ENCODE measurements at regions not wholly inside any gene's neighbourhood (a gene's known extent, or its start where the extent isn't known, plus 50 kb on each side); places are given as distances from the start of the nearest gene placed in this dataset.

DNA sequence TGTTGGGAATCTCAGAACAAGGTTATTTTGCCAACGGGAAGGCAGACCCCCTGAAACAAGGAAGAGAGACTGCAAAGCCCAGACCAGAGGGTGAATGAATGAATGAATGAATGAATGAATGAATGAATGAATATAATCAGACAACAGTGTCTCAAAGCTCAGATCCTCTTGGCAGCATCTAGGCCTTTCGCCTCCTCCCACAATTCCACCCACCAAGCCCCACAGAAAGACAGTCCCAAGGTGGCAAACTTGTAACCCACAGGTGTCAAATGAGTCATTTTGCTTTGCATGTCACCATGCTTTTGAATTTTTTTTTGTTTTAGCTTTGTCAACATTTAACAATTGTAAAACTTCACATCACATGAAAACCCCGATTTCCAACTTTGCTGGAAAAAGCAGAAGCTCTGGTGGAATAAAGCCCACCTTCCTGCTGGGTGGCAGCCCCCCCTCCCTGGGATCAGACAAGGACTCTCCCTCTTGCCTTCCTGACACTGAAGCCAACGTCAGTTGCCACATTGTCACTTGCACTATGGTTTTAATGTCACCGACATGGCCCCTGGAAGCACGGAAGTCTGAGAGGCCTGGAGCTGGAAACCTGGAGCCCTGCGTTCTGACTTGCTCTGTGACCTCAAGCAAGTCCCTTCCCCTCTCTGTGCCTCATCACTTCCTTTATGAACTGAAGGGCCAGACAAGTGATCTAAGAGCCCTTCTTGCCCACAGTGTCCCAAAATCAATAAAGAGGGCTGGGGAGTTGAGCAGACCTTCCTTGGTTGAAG lies 134.6 kb upstream of the RUNX3 start:
- H3K36me3 ChIP-seq (ENCODE audit: control insufficient read depth in 5 of 5, insufficient read depth in 5 of 5, low read length in 5 of 5): no peaks in the 10 kb centered on the region
- peaks cover 0 to 5% (median 0%) of the 10 kb centered on the region in 5 donors for H3K9me3 ChIP-seq (ENCODE audit: control insufficient read depth in 5 of 5, low read length in 5 of 5)
- peaks cover 0 to 5% (median 0%) of the 10 kb centered on the region in 5 donors for H3K4me1 ChIP-seq (ENCODE audit: control insufficient read depth in 5 of 5, insufficient read depth in 5 of 5, low read length in 5 of 5)
- H3K27me3 ChIP-seq (ENCODE audit: control insufficient read depth in 5 of 5, insufficient read depth in 4 of 5, low read length in 5 of 5): peaks cover 0 to 9% (median 2%) of the 10 kb centered on the region in 5 donors
- no peak overlapping the region for H3K27ac ChIP-seq (ENCODE audit: low read depth, low read length)
- no peak overlapping the region for H3K9ac ChIP-seq (ENCODE audit: low read length in 5 of 5)
- no peak overlapping the region for H3K4me3 ChIP-seq (ENCODE audit: low read depth in 1 of 5, low read length in 5 of 5)

DNA sequence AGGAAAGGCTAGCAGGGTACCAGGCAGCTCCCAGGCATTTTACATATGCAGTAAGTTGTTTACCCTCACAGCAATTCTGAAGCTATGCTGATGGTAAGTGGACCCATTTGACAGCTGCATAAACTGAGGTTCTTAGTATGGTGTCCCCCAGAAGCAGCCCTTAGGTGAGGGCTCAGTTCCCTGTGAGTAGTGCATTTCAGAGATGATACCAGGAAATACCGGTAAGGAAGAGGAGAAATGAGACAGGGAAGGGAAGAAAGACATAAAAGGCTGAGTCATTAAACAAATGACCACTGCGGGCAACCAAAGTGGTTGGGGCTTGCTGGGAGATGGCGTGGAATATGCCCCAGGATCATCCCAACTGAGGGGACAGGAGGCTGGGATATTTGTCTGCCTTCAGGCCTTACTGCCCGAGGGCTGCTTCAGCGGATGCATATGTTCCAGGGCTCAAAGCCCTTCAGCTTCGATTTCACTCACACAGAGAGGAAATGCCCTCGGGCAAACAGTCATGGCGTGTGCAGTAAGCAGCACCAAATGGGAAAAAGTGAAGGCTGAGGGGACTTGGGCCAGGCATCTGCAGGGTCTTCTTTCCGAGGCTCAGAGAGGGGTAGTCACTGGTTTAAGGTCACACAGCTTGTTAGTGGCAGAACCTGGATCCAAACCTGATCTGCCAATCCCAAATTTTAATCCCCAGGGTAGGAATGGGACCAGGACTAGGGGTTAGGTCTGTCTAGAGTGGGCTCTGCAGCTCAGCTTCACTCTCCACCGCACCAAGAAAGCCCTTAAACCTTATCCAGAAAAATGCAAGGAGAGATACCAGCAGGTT lies 133.7 kb upstream of the RUNX3 start:
- Histone ChIP-seq H3K27ac (ENCODE audit: low read depth, low read length) (no peak overlapping the region), H3K27me3 (ENCODE audit: control insufficient read depth in 5 of 5, insufficient read depth in 4 of 5, low read length in 5 of 5) (peaks cover 0 to 9% (median 2%) of the 10 kb centered on the region in 5 donors), H3K9ac (ENCODE audit: low read length in 5 of 5) (no peak overlapping the region), H3K36me3 (ENCODE audit: control insufficient read depth in 5 of 5, insufficient read depth in 5 of 5, low read length in 5 of 5) (no peaks in the 10 kb centered on the region), H3K4me3 (ENCODE audit: low read depth in 1 of 5, low read length in 5 of 5) (no peak overlapping the region), H3K4me1 (ENCODE audit: control insufficient read depth in 5 of 5, insufficient read depth in 5 of 5, low read length in 5 of 5) (peaks cover 0 to 5% (median 0%) of the 10 kb centered on the region in 5 donors), H3K9me3 (ENCODE audit: control insufficient read depth in 5 of 5, low read length in 5 of 5) (peaks cover 0 to under 1% (median 0%) of the 10 kb centered on the region in 5 donors)

DNA sequence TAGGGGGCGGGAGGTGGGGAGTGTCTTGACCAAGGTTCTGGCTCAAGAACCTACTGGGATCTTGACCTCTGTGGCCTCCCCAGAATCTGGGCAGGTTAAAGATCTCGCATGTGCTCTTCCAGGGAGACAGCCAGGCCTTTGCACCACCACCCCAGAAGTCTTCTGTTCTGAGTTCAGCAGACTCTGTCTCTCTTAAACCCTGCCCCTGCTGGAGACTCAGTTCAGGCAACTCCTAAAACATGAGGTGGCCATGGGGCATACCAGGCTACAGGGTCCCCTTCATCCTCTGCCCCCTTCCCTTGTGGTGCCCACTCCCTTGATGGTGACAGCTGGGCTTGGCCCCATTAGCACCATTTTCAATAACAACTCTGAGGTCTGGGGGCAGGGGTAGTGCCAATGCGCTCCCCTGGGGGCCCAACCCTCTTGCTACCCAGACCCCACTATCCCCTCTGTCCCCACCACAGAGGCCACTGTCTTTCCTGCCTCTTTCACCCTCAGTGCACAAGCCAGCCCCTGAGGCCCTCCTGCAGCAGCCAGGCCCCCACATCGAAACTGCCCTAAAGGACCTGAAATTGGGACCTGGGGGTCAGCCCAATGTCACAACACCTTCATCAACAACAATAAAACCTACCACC lies 132.7 kb upstream of the RUNX3 start:
- Histone ChIP-seq H3K4me3 (ENCODE audit: low read depth in 1 of 5, low read length in 5 of 5) (no peak overlapping the region), H3K4me1 (ENCODE audit: control insufficient read depth in 5 of 5, insufficient read depth in 5 of 5, low read length in 5 of 5) (peaks cover 0 to 5% (median 0%) of the 10 kb centered on the region in 5 donors), H3K27me3 (ENCODE audit: control insufficient read depth in 5 of 5, insufficient read depth in 4 of 5, low read length in 5 of 5) (peaks cover 0 to 5% (median 4%) of the 10 kb centered on the region in 5 donors), H3K36me3 (ENCODE audit: control insufficient read depth in 5 of 5, insufficient read depth in 5 of 5, low read length in 5 of 5) (no peaks in the 10 kb centered on the region), H3K27ac (ENCODE audit: low read depth, low read length) (no peak overlapping the region), H3K9ac (ENCODE audit: low read length in 5 of 5) (no peak overlapping the region), H3K9me3 (ENCODE audit: control insufficient read depth in 5 of 5, low read length in 5 of 5) (no peaks in the 10 kb centered on the region)

DNA sequence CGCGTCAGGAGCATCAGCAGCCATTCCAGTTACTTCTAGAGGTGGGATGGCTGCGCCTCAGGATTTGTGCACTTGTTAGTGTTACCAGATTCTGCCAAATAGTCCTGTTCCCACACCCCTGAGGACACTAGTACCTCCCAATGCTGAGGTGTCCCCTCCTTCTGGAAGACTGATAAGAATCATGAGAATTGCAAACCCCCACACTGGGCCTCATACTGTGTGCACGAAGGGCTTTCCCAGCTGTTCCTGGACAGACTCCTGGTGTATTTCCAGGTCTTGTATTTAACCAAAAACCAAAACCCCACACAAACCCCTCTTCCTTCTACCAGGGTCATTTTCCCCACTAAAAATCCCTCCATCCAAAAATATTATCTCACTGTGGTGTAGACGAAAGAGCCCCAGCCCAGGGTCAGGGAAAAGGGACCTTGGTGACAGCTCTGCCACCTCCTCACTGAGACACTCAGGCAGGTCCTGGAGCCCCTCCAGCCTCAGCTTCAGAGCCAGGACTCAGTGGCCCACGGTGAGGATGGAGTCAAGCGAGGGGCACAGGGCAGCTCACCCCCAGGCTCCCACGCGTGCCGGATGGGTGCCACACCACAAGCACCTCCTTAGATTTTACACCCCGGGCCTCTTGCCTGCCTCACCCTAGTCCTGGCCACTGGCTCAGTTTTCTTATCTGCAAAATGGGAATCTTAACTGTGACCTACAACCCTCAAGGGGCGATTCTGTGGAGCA lies 131.4 kb upstream of the RUNX3 start:
- H3K4me3 ChIP-seq (ENCODE audit: low read depth in 1 of 5, low read length in 5 of 5): no peak overlapping the region
- peaks cover 6 to 12% (median 9%) of the 10 kb centered on the region in 5 donors for H3K27me3 ChIP-seq (ENCODE audit: control insufficient read depth in 5 of 5, insufficient read depth in 4 of 5, low read length in 5 of 5)
- no peaks in the 10 kb centered on the region for H3K36me3 ChIP-seq (ENCODE audit: control insufficient read depth in 5 of 5, insufficient read depth in 5 of 5, low read length in 5 of 5)
- H3K27ac ChIP-seq (ENCODE audit: low read depth, low read length): no peak overlapping the region
- H3K9me3 ChIP-seq (ENCODE audit: control insufficient read depth in 5 of 5, low read length in 5 of 5): no peaks in the 10 kb centered on the region
- H3K9ac ChIP-seq (ENCODE audit: low read length in 5 of 5): no peak overlapping the region
- H3K4me1 ChIP-seq (ENCODE audit: control insufficient read depth in 5 of 5, insufficient read depth in 5 of 5, low read length in 5 of 5): peaks cover 0 to 5% (median 0%) of the 10 kb centered on the region in 5 donors

DNA sequence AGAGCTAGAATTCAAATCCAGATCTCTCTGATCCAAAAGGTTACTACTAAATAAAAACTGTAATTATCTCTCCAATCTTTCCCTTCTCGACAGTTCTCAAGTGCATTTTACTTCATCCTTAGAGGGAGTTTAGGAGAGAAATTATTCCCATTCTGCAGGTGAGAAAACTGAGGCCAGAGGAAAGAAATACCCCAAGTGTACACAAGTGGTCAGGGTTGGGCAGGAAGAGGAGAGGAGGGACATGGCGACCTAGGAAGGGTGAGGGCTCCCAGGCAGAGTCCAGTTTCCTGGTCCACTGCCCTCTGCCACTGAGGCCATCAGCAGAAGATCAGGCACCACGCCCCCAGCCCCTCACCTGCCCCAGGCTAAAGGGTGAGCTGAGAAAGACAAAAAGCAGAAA lies 127.1 kb upstream of the RUNX3 start:
- peaks cover 15 to 38% (median 22%) of the 10 kb centered on the region in 5 donors for H3K27me3 ChIP-seq (ENCODE audit: control insufficient read depth in 5 of 5, insufficient read depth in 4 of 5, low read length in 5 of 5)
- H3K9me3 ChIP-seq (ENCODE audit: control insufficient read depth in 5 of 5, low read length in 5 of 5): no peaks in the 10 kb centered on the region
- no peak overlapping the region for H3K27ac ChIP-seq (ENCODE audit: low read depth, low read length)
- H3K4me1 ChIP-seq (ENCODE audit: control insufficient read depth in 5 of 5, insufficient read depth in 5 of 5, low read length in 5 of 5): peaks cover 0 to 6% (median 0%) of the 10 kb centered on the region in 5 donors
- H3K4me3 ChIP-seq (ENCODE audit: low read depth in 1 of 5, low read length in 5 of 5): no peak overlapping the region
- no peaks in the 10 kb centered on the region for H3K36me3 ChIP-seq (ENCODE audit: control insufficient read depth in 5 of 5, insufficient read depth in 5 of 5, low read length in 5 of 5)
- no peak overlapping the region for H3K9ac ChIP-seq (ENCODE audit: low read length in 5 of 5)

DNA sequence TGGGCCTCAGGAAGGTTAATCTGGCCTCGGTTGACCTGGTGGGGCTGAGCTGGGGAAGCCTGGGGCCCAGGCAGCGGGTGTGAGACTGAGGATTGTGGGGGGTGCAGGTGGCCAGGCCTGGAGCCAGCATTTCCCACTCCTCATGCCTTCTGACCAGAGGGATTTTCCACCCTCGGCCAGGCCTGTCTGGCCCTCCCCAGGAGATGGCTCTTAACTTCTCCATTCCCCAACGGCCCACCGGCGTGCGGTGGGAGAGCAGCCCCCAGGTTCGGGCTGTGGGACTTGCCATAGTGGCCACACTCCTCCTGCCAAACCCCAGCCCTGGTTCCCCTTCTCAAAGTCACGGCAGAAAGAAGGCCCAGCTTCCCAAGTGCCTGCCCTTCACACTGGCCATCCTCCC lies 126.5 kb upstream of the RUNX3 start:
- no peak overlapping the region for H3K4me3 ChIP-seq (ENCODE audit: low read depth in 1 of 5, low read length in 5 of 5)
- H3K4me1 ChIP-seq (ENCODE audit: control insufficient read depth in 5 of 5, insufficient read depth in 5 of 5, low read length in 5 of 5): peaks cover 0 to 6% (median 0%) of the 10 kb centered on the region in 5 donors
- H3K9me3 ChIP-seq (ENCODE audit: control insufficient read depth in 5 of 5, low read length in 5 of 5): no peaks in the 10 kb centered on the region
- no peaks in the 10 kb centered on the region for H3K36me3 ChIP-seq (ENCODE audit: control insufficient read depth in 5 of 5, insufficient read depth in 5 of 5, low read length in 5 of 5)
- H3K9ac ChIP-seq (ENCODE audit: low read length in 5 of 5): no peak overlapping the region
- H3K27me3 ChIP-seq (ENCODE audit: control insufficient read depth in 5 of 5, insufficient read depth in 4 of 5, low read length in 5 of 5): peaks cover 15 to 44% (median 23%) of the 10 kb centered on the region in 5 donors
- no peak overlapping the region for H3K27ac ChIP-seq (ENCODE audit: low read depth, low read length)

DNA sequence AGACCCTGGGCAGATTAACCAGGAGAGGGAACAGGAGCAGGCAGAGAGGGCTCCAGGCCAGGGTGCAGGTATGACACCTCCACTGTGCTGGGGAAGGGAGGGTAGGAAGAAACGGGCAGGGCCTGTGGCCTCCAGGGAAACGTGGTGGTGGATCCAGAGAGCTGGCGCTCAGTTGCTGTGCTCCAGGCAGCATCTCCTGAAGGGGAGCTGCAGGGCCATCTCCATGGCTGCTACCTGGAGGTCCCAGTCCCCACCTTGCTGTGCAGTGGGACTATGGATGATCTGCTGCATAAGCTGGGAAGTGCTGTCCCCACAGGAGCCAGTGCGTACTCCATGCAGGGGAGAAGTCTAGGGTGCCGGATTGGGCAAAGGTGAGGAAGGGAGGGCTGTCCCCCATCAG lies 125.9 kb upstream of the RUNX3 start:
- H3K9ac ChIP-seq (ENCODE audit: low read length in 5 of 5): no peak overlapping the region
- H3K27ac ChIP-seq (ENCODE audit: low read depth, low read length): no peak overlapping the region
- H3K4me3 ChIP-seq (ENCODE audit: low read depth in 1 of 5, low read length in 5 of 5): no peak overlapping the region
- no peaks in the 10 kb centered on the region for H3K9me3 ChIP-seq (ENCODE audit: control insufficient read depth in 5 of 5, low read length in 5 of 5)
- H3K36me3 ChIP-seq (ENCODE audit: control insufficient read depth in 5 of 5, insufficient read depth in 5 of 5, low read length in 5 of 5): no peaks in the 10 kb centered on the region
- peaks cover 0 to 6% (median 0%) of the 10 kb centered on the region in 5 donors for H3K4me1 ChIP-seq (ENCODE audit: control insufficient read depth in 5 of 5, insufficient read depth in 5 of 5, low read length in 5 of 5)
- H3K27me3 ChIP-seq (ENCODE audit: control insufficient read depth in 5 of 5, insufficient read depth in 4 of 5, low read length in 5 of 5): peaks cover 12 to 44% (median 26%) of the 10 kb centered on the region in 5 donors

DNA sequence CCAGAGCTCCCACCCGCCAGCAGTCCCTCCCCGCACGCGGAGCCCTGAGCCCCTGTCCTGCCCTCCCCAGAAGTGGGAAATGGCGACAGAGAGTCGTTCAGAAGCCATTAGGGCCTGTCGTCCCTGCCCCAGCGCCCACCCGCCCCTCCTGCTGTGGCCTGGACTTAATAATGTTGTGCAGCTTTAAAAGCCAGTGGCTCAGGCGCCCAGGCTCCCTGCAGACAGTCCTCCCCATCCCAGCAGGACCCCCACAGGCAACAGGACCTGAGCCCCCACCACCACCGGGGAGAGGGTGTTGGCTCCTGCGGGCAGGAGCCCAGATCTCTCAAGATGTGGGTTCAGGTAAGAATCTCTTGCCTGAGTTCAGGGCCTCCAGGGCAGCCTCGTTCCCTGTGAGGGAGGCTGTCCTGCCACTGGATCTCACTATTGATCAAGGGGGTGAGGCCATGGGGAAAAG lies 125.3 kb upstream of the RUNX3 start:
- Histone ChIP-seq H3K4me3 (ENCODE audit: low read depth in 1 of 5, low read length in 5 of 5) (no peak overlapping the region), H3K4me1 (ENCODE audit: control insufficient read depth in 5 of 5, insufficient read depth in 5 of 5, low read length in 5 of 5) (peaks cover 0 to 6% (median 0%) of the 10 kb centered on the region in 5 donors), H3K9ac (ENCODE audit: low read length in 5 of 5) (no peak overlapping the region), H3K9me3 (ENCODE audit: control insufficient read depth in 5 of 5, low read length in 5 of 5) (no peaks in the 10 kb centered on the region), H3K36me3 (ENCODE audit: control insufficient read depth in 5 of 5, insufficient read depth in 5 of 5, low read length in 5 of 5) (no peaks in the 10 kb centered on the region), H3K27me3 (ENCODE audit: control insufficient read depth in 5 of 5, insufficient read depth in 4 of 5, low read length in 5 of 5) (peaks cover 12 to 48% (median 26%) of the 10 kb centered on the region in 5 donors), H3K27ac (ENCODE audit: low read depth, low read length) (no peak overlapping the region)

DNA sequence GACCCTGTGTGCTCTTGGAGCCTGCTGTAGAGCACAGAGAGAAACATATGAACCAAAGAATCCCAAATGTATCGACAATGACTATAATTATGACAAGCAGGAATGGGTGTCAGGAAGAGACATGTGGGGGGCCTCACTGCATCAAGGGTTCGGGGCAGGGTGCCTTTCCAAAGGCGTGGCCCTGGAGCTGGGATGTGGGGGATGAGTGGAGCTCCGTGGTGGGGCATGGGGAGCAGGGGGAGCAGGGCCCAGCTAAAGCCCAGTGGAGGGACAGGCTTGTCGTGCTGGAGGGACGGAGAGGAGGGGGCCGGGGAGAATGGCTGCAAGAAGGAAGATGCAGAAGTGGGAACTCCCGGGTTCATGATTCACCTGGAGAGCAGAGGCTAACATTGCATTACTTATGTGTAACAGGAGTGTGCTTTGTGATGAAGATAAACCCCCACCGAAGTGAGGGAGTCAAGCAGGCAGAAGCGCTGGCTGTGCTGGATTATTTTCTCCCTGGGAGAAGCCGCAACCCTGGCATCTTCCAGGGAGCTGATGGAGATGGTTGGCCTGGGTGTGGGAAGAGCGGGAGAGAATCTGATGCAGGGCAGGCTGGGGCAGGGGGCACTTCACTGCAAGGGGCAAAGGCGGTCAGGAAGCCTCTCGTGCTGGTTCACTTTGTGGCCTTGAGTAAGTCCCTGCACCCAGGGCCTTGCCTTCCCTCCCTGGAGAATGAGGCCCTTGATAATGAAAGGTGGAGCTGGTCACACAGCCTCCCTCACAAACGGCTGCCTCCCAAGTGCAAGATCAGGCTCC lies 124.6 kb upstream of the RUNX3 start:
- peaks cover 12 to 52% (median 26%) of the 10 kb centered on the region in 5 donors for H3K27me3 ChIP-seq (ENCODE audit: control insufficient read depth in 5 of 5, insufficient read depth in 4 of 5, low read length in 5 of 5)
- no peak overlapping the region for H3K4me3 ChIP-seq (ENCODE audit: low read depth in 1 of 5, low read length in 5 of 5)

More for the DNA sequence above, 124.6 kb upstream of the RUNX3 start:
- Histone ChIP-seq H3K36me3 (ENCODE audit: control insufficient read depth in 5 of 5, insufficient read depth in 5 of 5, low read length in 5 of 5) (no peaks in the 10 kb centered on the region), H3K9ac (ENCODE audit: low read length in 5 of 5) (no peak overlapping the region), H3K4me1 (ENCODE audit: control insufficient read depth in 5 of 5, insufficient read depth in 5 of 5, low read length in 5 of 5) (peaks cover 0 to 6% (median 0%) of the 10 kb centered on the region in 5 donors), H3K27ac (ENCODE audit: low read depth, low read length) (no peak overlapping the region), H3K9me3 (ENCODE audit: control insufficient read depth in 5 of 5, low read length in 5 of 5) (no peaks in the 10 kb centered on the region)

Measured in subcutaneous abdominal adipose tissue (tissue), 5 donors.